ENCODE measurements at regions not wholly inside any gene's neighbourhood (a gene's known extent, or its start where the extent isn't known, plus 50 kb on each side); places are given as distances from the start of the nearest gene placed in this dataset.

DNA sequence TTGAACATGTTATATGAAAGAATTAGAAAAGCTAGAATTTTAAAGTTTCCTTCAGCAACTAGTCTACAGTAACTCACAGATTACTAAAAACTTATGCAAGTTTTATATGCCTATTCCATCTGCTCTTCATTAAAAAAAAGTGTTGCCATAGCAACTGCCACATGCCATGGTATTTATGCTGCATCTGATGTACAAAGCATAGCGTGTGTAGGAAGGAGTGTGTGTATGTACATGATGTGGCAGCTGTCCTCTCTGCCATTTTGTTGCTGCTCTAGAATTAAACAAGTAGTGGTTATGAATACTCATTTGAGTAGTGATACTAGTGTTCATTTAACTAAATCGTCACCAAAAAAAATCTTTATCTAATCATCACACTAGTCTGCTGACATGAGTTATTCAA is 593.5 kb downstream of the CETN3 start:
- TF ChIP-seq EP300 (conservative IDR thresholded peaks at IDR 0.05; ENCODE audit: poor library complexity, severe bottlenecking): no peak
- no peak for TF ChIP-seq CTCF (IDR thresholded peaks at IDR 0.05; ENCODE audit: poor library complexity, severe bottlenecking)
- no peak for TF ChIP-seq MXI1 (conservative IDR thresholded peaks at IDR 0.05; ENCODE audit: poor library complexity, severe bottlenecking)
- TF ChIP-seq, protein P1, sequence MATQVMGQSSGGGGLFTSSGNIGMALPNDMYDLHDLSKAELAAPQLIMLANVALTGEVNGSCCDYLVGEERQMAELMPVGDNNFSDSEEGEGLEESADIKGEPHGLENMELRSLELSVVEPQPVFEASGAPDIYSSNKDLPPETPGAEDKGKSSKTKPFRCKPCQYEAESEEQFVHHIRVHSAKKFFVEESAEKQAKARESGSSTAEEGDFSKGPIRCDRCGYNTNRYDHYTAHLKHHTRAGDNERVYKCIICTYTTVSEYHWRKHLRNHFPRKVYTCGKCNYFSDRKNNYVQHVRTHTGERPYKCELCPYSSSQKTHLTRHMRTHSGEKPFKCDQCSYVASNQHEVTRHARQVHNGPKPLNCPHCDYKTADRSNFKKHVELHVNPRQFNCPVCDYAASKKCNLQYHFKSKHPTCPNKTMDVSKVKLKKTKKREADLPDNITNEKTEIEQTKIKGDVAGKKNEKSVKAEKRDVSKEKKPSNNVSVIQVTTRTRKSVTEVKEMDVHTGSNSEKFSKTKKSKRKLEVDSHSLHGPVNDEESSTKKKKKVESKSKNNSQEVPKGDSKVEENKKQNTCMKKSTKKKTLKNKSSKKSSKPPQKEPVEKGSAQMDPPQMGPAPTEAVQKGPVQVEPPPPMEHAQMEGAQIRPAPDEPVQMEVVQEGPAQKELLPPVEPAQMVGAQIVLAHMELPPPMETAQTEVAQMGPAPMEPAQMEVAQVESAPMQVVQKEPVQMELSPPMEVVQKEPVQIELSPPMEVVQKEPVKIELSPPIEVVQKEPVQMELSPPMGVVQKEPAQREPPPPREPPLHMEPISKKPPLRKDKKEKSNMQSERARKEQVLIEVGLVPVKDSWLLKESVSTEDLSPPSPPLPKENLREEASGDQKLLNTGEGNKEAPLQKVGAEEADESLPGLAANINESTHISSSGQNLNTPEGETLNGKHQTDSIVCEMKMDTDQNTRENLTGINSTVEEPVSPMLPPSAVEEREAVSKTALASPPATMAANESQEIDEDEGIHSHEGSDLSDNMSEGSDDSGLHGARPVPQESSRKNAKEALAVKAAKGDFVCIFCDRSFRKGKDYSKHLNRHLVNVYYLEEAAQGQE (IDR thresholded peaks at IDR 0.05; ENCODE audit: borderline replicate concordance): no peak

Data from neural cell (in vitro differentiated cells).